Stimulated activated CD8-positive, alpha-beta memory T cell treated with anti-CD3 and anti-CD28 coated beads, Interleukin-2, amount 100 ng/mL, for 48 hours (primary cell): ENCODE measurements at regions not wholly inside any gene's neighbourhood (a gene's known extent, or its start where the extent isn't known, plus 50 kb on each side); places are given as distances from the start of the nearest gene placed in this dataset.
A peak's percentile ranks its signal among the peaks of the same experiment; 100 is the strongest.

ENCODE experiments used
- DNase-seq, 2 donors: peaks; one replicate each; pipeline ENCODE4 v3.0.0-alpha.2; 2020; ENCODE audit warnings: low read depth in 2 of 2

DNA sequence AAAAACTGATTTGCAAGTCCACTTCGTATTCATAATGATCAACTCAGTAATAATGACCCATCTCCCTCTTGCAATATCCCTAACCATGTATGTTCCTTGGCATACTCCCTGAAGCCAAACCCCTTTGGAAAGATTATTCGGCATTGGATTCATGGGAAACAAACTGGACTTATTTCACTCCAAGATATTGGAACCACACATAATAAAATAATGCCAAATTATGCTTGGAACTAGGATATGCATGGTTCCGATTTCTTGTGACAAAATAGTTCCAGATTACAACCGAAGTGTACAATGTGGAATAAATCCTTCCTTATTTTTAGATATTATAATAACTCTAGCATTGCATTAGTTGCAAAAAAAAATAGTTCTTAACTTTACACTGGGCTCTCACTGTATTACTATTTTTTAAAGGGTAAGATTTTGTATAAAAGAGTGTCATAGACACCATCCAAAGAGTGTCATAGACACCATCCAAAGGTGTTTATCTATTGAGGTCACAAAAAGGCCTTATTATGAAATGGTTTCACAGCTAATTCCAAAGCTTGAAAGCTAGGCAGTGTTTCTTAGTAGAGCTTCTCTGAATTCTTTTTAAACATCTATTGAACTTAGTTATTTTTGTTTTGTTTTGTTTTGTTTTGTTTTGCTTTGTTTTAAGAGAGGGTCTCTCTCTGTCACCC lies 410.9 kb upstream of the JARID2 start:
- no peak for DNase-seq

DNA sequence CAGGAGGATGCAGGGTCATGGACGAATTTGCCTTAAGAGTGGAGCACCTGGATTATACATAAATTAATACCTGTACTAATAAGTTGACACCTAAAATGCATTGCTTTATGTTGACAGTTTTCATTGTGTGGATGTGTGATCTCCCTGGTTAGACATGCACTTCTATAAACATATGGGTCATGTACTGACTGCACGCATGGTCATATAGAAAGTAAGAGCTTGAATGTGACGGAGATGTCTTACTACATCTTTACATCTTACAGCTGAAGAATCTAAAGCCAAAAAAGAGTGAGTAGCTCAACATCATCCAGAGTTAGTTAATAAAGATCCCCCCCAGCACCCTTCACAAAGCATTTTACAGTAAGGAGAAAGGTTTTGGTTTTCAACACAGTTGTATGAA lies 408.4 kb upstream of the JARID2 start:
- DNase-seq = no peak

DNA sequence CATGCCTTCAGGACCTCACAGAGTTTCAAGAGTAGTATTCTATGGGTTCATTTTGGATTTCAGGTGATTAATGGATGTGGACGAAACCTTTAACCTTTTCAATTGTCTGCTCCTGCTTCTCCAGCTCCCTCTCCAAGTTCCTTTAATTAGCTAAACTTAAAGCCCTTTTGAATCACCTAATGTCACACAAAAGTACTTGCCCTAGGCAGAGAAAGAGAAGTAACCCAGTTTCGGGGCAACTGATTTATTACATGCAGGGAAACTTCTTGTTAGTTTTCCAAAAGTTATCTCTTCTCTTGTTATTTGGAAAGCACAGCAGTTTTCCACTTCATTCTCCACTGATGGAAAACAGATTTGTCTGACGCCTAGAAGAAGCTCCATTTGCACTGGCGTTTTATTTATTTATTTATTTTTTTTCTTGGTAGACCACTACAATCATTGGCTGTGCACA lies 407.7 kb upstream of the JARID2 start:
- DNase-seq = no peak

DNA sequence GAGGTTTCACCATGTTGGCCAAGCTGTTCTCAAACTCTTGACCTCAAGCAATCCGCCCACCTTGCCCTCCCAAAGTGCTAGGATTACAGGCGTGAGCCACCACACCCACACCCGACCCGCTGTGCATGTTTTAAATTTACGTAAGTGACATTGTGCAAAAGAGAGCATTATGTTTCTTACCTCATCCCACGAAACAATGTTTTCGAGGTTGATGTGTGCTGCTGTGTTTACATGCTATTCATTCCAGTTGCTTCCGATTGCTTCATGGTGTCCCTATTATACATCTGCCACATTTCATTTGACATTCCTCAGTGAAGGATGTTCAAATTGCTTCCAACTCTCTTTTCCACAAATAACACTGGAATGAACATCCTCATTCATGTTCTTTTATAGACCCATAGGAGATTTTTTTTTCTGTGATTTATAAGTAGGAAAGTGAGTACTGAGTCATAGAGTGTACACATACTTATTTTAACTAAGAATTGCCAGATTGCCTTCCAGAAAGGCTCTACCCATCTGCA lies 403.9 kb upstream of the JARID2 start:
- no peak for DNase-seq

DNA sequence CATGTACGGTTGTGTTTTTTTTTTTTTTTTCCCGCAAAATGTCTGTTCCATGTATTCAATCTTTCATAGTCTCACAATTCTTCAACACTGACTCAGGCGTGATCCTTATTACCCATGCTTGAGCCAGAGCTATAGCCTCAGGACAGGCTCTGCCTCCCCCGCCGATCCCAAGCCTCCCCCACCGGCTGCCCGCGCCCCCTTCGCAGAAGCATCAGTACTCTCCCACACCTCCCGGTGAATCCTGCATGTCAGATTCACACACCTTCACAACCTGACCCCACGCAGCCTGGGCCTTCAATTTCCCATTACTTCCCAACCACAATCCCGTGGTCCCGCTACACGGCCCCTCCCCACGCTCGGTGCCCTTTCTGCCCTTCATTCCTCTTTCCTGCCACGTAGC lies 401.5 kb upstream of the JARID2 start:
- DNase-seq = no peak

DNA sequence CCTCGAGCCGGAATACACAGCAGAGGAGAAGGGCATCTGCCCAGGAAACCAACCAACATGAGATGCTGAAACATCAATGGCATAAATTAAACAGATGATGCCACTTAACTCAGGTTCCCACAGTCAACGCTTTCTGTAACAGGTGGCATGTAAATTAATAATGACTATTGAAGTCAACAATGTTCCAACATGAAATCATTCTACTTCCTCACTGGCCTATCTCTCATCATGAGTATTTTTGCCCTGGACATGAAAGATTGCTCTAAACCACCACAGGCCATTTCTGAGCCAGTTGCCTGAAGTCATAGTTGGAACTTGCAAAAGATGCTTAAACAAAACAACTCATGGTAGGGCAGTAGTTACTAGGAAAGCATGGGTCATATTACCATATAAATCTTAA lies 397.9 kb upstream of the JARID2 start:
- no peak for DNase-seq

DNA sequence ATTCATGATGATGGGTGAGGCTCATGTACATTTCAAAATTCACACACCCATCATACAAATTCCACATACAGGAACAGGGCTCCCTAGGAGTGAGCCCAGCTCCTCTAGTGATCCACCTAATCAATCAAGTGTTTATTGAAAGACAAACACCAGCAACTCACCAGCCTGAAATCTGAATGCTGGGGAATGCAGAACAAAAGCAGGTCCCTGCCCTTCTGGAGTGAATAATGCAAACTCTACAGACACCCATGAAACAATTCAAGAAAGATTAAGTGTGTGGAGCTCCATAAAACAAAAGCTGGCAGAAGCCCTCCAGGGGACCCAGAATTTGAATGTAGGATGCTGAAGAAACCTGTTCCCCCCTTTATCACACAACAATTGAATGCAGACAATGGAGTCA lies 396.7 kb upstream of the JARID2 start:
- no peak for DNase-seq

DNA sequence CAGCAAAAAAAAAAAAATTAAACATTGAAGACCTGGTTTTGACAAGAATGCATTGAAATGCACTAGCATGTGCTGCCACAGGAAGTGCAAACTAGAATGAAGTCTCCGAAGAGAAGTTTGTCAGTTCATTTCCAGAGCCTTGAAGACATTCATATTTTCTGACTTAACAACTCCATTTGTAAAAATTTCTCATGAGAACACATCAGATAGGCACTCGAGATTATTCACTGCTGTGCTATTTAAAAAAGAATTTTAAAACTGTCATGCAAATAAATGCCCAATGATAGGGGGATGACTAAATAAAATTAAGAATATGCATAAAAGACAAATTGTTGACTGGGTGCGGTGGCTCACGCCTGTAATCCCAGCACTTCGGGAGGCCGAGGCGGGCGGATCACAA lies 394.6 kb upstream of the JARID2 start:
- no peak for DNase-seq

DNA sequence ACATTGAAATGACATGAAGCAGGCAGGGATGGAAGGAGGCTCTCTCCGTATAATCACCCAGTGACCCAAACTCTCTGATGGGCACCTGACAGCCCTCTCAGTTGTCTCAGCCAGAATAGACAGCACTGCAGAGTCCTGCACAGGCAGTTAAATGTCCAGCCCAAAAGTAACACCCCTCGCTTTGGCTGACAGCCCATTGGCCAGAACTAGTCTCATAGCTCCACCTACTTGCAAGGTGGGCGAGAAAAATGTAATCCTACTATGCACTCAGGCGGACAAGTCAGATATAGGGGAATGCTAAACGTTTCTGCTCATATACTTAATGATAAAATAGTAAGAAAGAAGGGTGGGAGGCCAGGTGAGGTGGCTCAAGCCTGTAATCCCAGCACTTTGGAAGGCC lies 393.5 kb upstream of the JARID2 start:
- no peak for DNase-seq

DNA sequence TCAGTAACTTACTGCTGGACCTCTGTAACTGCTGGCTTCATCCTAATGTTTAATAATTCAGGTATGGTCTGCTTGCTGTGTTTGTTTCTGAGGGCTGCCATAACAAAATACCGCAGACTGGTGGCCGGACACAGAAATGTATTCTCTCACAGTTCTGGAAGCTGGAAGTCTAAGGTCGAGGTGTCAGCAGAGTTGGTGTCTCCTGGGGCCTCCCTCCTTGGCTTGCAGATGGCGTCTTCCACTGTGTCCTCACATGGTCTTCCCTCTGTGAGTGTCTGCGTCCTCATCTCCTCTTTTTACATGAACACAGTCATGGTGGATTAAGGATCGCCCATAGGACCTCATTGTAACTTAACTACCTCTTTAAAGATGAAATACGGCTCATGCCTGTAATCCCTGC lies 389.7 kb upstream of the JARID2 start:
- DNase-seq = no peak

DNA sequence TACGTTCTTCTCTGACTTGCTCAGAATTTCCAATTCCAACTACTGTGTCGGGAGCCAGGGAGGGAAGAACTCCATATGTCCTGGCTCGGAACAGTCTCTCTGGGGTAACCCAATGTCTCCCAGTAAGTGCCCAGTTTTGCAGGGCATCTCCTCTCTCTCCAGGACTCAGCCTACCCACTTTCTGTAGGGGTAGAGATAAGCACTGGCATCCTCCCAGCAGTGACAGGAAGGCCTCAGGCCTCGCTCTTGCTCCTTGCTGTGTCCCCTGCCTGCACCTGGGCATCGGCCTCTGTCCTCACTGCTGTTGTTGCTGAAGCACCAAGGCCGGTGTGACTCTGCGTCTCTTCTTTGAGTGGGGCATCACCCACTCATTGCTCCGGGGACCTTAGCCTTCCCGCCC lies 388.9 kb upstream of the JARID2 start:
- no peak for DNase-seq

DNA sequence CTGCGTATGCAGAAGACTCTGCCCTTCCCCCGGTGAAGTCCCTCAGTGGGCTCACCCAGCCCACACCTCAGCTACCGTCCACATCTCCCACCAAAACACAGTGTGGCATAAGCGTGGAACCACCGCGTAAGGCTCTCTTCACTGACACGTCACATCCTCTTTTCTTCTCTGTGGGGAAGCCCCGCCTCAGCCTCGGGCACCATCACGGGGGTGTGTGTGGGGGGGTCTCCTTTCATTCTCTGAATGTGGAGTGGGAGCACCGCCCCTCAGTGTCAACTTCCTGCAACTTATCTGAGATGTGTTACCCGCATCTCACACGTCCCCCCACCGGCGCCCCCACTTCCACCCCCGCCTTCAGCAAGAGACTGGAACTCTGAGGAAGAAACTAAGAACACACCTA lies 388.4 kb upstream of the JARID2 start:
- DNase-seq = peak; percentile 66 to 72

DNA sequence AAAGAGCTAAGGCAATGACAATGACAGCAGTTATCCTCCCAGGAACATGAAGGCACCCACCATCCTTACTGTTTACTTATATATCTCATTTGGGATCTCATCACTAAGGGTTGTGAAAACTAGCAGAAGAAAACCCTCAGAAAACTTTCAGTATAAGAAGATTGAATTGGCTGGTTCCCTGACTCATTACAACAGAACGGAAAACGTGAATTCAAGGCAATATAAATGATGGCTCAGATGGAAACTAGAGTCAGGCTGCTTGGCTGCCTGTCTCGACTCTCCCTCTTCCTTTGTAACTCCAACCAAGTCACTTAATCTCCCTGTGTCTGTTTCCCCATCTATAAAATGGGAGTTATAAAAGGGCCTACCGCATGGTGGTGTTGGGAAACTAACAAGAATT lies 387.1 kb upstream of the JARID2 start:
- DNase-seq = no peak

DNA sequence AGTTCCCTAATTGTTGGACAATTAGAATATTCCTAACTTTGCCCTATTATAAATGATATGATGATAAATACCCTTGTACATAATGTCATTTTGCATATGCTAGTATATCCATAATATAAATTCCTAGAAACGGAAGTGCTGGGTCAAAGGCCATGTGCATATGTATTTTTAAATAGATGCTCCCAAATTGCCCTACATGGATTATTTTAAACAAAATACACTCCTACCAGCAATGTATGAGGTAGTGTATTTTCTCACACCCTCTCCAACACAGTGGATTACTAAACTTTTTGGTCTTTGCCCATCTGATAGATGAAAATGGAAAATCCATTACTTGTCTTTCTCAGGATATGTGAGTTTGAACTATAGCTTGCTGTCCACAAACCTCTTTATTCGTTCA lies 385.1 kb upstream of the JARID2 start:
- DNase-seq = no peak

DNA sequence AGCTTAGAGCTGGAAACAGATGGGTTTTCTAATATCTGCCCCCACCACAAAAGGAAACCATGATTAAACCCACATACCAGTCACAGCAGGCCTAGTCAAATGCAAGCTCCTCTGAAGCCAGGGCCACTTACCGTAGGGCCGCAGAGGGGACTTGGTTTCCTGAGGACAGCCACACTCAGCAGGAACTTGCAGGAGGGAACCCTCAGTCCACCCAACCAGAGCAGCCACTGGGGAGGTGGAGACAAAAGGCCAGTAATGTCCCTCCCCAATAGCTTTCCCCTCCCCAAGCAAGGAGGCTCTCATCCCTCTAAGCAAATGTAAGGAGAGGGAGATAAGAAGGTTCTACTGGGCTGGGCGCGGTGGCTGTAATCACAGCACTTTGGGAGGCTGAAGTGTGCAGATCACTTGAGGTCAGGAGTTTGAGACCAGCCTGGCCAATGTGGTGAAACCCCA lies 384.4 kb upstream of the JARID2 start:
- no peak for DNase-seq

DNA sequence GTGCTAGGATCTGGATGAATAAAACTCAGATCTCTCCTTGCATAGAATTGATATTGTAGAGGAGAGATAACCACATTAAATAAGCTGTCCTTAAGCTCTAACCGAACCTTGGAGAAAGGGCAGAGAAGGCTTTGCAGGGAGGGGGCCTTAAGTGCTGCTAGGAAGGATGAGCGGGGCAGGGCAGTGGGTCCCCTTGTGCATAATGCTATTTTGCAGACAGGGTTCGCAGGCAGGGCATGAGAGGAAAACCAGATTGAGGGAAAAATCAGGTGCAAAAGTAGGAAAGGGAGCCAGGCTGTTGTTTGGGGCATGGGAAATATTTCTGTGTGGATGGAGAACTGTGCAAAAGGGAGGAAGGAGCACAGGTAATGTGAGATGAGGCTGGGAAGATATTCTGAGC lies 383.0 kb upstream of the JARID2 start:
- no peak for DNase-seq

DNA sequence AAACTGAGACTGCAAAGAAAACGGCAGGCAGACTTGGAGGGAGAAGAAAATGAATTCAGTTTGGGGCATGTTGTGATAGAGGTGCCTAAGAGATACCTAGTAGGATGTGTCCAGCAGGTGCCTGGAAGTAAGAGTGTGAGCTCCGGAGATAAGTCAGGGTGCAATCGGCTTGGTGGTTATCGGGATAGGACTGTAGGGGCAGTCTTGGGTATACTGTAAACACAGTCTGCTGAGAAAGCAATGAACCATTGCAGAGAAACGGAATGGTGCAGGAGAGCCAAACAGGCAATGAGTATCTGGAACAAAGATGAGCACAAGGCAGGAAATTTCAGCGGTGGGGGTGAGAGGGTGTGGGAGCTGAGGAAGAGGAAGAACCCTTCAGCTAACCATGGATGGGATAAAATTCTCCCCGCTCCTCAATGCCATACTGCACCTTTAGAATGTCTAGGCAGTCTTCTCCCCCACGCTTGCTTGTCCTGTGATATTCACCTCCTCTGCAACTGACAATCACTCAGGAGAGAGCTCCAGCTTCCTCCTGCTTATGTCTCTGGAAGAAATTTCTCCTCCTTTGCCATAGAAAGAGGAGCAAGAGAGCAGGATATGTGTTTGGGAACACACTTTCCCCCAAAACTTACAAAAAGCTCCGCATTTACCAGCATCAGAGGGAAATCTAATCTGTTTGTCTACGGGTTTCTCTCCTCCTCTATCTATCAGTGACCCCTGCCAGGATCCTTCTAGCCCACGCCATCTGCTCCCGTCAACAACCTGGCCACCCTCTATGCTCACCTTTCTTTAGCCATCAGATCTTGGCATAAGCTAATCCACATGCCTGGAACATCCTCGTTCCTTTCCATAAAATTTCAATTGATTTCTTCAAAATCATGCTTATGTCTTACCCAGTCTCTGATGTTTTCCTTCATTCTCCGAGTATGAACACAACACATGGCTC lies 381.7 kb upstream of the JARID2 start:
- no peak for DNase-seq

DNA sequence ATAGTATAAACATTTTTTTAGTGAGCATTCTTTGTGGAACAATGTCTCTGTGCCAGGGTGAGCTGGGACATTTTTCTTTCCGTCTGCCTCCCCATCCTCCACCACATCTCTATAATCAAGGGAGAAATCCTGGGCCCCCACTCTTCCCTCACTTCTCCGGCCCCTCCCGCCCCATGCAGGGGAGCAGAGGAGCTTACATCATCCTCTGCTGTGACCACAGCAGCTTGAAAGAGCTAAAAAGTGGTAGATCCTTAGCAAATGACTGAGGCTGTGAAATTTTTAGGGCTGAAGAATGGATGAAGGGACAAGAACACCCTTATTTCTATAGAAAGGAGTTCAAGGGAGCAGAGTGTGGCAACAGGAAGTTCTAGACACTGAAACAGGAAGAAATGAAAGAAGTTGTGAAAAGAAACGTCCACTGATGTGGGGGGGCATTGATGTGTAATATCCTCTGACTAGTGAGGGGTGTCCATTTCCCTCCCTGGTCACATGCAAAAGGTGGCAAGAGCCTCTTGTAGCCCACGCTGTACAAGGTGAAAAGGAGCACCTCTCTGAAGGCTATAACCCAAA lies 380.3 kb upstream of the JARID2 start:
- no peak for DNase-seq

DNA sequence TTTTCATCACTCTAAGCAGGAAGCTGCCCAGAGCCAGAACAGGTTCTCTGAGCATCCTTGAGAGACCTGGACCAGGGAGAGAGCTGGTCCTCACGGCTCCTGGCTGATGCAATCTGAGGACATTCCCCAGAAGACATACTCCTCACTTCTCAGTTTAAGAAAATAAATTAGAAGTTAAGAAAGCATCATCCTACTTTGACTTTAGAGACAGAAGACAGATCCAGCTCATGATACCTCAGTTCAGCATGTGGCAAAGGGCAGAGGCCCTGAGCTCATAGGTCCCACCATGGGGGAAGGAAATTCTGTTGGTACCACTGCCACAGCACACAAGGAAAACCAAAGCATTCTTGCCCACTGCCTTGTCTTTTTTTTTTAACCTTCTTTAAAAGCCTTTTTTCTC lies 378.1 kb upstream of the JARID2 start:
- no peak for DNase-seq

DNA sequence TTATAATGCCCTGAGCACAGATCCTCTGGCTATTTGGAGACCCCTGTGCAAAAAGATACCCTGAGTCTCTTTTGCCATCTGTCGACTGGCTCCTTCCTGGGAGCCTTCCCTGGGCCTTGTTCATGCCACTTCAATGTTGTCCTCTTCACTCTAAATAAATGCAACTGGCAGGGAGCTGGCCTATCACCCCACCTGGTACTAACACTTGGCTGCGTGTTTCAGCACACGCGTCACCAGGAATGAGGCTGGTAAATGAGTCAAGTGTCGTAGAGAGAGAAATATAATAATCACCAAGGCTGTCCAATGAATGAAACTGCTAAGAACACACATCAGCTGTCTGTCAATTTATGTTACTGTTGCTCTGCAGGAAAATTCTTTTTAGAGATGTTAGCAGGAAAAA lies 374.6 kb upstream of the JARID2 start:
- no peak for DNase-seq

DNA sequence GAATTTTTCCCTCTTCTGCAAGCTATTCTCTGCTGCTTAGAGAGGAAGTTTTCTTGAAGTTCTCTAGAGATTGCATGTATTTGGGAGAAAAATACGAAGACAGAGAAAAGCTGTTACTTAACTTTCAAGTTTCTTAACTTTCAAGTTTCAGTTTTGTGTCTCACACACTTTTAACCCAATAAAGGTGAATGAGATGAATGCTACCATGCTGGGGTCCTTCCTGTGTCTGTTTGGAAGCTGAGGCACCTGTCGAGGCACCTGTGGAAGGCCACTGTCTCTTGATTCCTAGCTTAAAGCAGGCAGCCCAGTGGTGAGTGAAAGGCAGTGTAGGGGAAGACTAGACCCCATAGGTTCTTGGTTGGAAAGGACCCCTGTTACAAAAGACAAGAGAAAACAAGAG lies 372.8 kb upstream of the JARID2 start:
- no peak for DNase-seq

DNA sequence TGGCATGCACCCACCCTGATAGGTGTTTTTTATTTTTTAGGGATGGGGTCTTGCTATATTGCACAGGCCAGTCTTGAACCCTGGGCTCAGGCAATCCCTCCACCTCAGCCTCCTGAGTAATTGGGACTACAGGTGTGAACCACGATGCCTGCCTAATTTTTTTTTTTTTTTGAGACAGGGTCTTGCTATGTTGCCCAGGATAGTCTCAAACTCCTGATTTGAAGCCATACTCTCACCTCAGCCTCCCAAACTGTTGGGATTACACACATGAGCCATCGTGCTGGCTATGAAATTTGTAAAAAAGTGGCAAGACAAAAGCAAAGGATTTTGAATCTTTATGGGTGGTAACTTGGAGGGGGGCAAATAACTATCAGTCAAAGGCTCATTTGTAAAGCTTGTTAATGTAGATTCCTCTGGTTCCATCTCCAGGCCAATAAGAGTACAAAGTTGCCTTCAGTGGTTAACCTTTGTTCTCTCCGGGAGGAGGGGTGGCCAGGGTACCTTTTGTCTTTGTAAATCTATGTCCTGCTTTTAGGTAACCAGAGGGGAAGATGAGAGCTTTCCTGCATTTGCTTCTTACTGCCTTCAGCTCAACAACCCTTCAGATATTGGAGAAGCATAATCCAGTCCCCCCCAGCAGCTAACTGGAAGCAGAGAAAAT lies 372.0 kb upstream of the JARID2 start:
- no peak for DNase-seq
